ENCODE measurements at regions not wholly inside any gene's neighbourhood (a gene's known extent, or its start where the extent isn't known, plus 50 kb on each side); places are given as distances from the start of the nearest gene placed in this dataset. TPM values are rescaled to one million over a fixed set of nuclear protein-coding genes. Genes with fewer than 3 reads are reported as not detected.

DNA sequence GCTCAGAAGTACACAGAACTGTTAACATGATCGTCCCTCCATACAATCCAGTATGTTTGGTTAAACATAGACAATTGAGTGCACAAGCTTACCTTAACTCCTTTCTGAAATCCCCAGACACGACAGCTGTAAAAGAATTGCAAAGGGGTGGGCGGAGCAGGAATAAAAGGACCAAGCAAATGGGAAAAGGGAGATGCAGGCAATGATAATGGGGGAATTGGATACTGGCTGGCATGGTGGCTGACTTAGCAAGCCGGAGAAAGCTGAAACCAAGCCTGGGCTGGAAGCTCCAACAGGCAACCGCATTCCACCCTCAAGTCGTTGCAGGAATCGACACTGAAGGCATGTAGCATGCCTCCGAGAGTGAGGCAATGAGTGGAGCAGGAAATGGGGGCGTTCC lies 96.8 kb upstream of the TMEM132C start:
- no peak for DNase-seq (ENCODE audit: low spot score)

DNA sequence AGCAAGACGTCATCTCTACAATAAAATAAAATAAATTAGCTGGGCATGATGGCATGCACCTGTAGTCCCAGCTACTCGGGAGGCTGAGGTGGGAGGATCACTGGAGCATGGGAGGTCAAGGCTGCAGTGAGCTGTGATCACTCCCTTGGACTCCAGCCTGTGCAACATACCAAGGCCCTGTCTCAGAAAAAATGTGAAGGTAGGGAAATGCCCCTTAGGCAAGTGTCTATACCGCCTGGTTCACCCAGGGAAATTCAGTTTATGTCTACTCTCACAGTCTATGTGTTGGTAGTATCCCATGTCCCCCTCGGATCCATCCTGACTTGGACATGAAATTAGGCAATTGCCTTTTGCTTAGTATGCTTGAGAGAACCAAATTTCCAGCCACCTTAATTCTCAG lies 88.4 kb upstream of the TMEM132C start:
- DNase-seq (ENCODE audit: low spot score), result no peak

DNA sequence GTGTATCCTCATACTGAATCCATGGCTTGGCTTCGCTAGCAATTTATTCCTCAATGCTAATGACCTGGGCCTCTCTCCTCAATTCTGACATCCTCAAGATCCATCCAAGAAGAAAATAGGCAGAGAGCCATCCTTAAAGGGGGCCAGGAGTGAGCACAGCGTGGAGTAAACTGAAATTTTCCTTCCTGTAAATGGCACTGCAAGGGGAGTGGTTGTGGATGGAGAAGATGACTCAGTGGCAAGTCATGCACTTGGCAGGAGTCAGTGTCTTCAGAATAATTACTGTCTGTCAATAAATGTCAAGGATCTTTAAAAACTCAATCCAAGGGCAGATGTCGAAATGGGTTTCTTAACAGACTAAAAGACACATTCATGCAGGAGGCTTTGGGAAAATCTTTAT lies 88.0 kb upstream of the TMEM132C start:
- no peak for DNase-seq (ENCODE audit: low spot score)

- DNase-seq (ENCODE audit: low spot score), result no peak
Measured at GRCh38 chr12:128180166-128180565, 86.8 kb upstream of the TMEM132C start.

DNA sequence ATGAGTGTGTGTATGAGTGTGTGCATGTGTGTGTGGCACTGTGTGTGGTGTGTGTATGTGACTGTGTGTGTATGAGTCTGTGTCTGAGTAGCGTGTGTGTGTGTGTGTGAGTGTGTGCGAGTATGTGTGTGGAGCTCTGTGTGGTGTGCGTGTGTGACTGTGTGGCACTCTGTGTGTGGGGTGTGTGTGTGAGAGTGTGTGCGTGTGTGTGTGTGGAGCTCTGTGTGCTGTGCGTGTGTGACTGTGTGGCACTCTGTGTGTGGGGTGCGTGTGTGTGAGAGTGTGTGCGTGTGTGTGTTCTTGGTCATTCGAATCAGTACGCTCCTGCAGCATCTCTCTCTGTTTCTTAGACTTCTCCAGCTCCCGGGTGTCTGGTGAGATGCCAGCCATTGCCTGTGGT lies 76.9 kb upstream of the TMEM132C start:
- DNase-seq (ENCODE audit: low spot score), result no peak

DNA sequence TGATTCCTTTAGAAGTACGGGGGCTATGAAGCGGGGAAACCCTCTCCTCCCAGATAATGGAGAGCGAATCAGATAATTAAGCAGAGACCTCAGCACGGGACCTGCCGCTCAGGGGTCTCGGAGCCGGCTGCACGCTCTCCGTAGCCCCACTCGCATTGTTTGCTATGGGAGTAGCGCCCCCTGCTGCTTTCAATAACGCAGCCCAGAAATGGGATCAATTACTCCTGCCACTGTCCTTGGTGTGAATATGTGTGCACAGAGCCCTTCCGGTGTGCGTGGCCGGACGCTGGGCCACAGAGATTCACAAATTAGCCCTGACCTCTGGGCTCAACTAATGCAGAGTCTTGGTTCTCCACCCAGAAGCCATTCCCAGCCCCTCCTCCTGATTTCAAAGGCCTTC lies 76.4 kb upstream of the TMEM132C start:
- no peak for DNase-seq (ENCODE audit: low spot score)

GRCh38 chr12:128191380-128191779 lies 75.6 kb upstream of the TMEM132C start:
- DNase-seq (ENCODE audit: low spot score), result no peak

- DNase-seq (ENCODE audit: low spot score), result no peak
Measured at GRCh38 chr12:128204711-128205110, 62.3 kb upstream of the TMEM132C start.

DNA sequence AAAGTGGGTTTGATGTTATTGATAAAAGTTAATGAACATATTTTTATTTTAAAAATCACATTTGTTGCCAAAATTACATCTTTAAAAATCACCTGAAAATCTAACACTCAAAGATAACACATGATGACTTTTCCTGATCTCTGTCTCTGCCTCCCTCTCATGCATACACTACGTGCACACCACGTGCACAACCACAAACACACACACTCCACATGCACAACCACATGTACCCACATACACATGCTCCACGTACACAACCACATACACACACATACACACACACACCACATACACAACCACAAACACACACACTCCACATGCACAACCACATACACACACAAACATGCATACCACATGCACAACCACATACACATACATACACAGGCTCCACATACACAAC lies 61.8 kb upstream of the TMEM132C start:
- DNase-seq (ENCODE audit: low spot score), result no peak

DNA sequence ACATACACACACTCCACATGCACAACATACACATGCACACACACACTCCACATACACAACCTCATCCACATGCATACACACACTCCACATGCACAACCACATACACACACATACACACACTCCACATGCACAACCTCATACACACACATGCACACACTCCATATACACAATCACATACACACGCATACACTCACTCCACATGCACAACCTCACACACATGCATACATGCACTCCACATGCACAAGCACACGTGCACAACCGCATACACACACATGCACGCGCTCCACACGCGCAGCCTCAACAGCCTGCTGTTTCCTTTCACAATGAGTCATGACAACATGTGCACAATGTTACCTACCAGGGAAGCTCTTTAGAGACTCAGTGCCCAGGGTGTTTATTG lies 61.2 kb upstream of the TMEM132C start:
- no peak for DNase-seq (ENCODE audit: low spot score)

Small RNAs in the stretch of these regions (small RNA-seq; reads per million reads assigned to genes)
- gene AC006065.2 (not detected), gene AC073913.2 (not detected), gene HSPE1P20 (not detected), gene RF00019 (not detected), gene RNU1-104P (not detected)

Data from HT-29 (cell line).